GM19025 (cell line): ENCODE measurements at regions not wholly inside any gene's neighbourhood (a gene's known extent, or its start where the extent isn't known, plus 50 kb on each side); places are given as distances from the start of the nearest gene placed in this dataset.

Experiments used
- ATAC-seq: cut with Tn5 transposase; IDR thresholded peaks from one replicate; pipeline ENCODE4 v1.9.1; 2021; ENCODE audit warnings: mild to moderate bottlenecking, low read depth, moderate library complexity; ENCODE audit not compliant: unreplicated experiment

DNA sequence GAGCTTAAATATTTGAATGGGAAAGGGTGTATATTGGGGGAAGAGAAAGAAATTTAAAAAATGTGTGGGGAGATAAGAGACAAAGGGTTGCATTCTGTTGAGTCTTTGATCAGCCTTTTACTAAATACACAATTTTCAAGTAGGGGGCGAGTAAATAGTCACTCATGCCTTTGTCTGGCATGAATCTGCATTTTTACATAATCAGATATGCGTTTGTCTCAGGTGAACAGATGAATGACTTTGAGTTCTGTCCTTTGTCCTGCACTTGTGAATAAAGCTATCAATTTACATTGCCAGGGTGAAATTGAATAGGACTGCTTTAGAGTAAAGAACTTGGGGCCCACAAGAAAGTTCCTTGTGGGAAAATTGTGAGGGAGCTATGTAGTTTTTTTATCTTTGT lies 523.6 kb upstream of the LUZP2 start:
- ATAC-seq, result no peak

DNA sequence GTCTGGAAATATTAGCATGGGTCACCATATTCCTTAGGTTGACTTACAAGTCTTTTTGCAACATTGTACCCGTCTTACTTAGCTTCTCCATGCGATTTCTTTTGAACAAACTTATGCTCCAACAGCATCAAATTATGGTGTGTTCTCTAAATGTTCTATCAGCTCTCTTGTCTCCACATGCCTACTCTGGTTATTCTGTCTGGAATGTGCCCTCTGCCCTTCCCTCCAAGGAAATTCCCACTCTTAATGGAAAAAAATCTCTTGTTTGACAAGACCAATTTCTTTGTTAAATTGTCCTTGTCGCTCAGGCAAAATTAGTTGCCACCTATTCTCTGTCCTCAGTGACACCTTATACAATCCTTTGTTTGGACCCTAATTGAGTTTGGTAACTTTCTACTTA lies 522.8 kb upstream of the LUZP2 start:
- no peak for ATAC-seq

DNA sequence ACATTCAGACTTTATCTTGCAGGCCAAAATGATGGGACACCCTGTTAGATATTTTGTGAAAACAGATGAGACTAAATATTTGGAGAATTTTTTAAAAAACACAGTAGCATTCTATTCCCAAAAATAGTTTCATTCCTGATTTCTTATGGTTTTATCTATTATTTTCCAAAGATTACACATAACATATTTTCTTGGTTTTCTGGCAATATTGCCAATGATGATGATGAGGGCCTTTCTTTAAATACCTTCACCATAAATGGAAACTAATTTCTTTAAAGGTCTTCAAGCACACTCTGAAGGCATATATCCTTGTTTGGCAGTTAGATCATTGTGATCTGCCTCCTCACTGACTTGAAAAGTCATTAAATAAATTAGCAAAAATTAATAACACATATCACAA lies 522.3 kb upstream of the LUZP2 start:
- no peak for ATAC-seq

DNA sequence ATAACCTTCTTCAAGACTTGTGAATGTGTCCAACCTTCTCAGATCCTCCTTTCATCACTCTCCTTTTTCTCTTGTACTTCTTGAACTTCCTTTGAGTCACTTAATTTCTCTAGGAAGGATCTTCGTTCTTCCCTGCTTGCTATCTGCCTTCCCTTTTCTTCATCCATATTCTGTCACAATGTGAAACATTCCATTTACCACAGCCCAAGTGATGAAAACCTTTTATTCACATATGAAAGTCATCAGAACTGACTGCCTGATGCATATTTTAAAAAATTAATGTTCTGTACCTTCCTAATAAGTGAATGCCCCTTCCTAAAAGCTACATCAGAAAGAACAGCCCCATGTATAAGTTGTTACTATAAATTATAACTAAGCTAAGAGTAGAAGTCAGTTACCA lies 520.4 kb upstream of the LUZP2 start:
- no peak for ATAC-seq

DNA sequence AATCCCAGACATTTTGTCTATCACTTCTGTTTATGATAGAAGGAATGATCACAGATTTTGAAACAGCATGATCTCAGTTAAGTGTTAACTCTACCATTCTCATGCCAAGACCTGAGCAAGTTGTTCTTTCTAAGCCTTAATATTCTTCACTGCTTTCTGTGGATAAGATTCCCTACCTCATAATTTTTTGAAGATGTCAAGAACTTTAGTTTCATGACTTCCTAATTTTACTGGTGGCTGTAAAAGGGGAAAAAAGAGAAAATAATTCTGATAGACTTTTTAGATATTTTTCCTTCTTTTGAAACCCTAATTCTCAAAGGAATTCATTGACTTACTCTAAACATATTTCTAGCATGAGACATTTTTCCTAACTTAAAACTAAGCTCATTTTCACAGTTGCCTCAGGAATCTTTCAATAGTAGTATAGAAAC lies 520.0 kb upstream of the LUZP2 start:
- ATAC-seq, result no peak

DNA sequence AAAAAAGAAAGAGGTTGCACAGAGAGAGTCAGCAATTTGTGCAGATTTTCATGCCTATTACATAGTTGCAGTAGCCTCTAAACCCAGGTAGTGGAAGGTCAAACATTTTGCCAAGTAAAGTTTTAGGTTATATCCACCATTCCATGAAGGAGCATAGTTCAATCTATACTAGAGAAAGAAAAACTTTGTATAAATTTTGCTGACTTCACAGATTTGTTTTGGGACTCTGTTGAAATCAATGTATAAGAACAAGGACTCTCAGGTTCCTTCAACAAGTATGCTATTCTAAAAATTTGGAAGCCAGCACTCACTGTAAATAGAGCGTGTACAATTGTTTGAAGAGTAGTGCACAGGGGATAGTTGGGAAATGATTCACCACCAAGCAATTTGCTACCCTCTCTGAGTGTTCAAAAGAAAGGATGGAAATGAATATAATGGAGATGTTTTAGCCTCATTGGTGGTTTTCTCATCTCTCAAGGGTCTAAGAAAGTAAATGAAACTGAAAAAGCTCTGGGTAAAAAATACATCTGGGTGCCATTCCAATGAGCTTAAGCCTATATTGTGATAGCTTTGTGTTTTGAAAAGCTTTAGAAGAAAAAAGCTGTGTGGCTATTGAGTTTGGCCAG lies 508.4 kb upstream of the LUZP2 start:
- ATAC-seq, result no peak

DNA sequence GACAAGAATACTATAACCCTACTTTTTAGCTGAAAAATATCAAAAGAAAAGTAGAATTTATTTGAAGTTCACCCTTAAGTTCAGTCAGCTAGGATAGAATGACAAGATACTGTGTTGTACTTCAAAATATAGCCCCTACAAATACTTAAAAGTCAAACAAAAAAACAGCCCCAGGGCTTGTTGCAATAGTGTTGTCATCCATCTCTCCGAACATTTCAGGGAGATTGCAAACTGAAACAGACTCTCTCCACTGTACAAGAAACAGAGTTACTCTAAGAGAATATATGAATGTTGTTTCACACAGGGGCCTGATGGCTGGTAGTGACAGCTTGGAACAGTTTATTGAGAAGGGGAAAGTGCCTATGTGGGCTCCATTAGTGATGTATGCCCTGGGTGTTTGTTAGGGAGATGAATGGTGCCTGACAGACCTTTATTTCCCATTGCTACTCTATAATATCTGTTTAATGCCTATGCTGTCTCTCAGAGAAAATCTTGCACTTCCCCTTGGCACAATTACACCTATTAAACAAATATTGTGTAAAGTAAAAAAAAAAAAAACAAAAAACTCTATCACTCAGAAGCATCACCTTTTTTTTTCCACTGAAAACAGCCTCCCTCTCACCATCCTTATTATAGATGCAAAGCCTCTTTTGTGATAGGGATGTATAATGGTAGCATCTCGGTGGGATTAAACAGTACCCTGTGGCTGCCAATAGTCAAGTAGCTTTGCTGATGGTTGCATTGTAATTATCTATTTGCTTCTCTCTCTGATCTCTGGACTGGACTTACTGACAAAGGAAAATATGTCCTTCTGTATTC lies 506.3 kb upstream of the LUZP2 start:
- no peak for ATAC-seq

DNA sequence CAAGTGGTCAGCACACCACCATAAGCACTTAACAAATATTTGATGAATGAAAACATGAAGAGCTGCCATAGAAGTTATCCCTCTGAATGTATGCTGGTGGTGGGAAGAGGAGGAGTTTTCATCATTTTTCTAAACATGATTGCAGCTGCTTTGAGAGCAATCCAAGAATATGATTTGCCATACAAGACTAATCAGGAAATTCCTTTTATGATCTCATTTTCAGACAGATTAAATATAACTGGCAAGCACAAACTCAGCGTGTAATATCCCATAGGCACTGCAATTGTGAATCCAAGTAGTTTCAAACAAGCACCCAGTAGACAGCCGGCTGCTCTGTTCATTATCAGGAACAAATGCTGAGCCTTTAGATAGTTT lies 505.7 kb upstream of the LUZP2 start:
- ATAC-seq, result no peak

DNA sequence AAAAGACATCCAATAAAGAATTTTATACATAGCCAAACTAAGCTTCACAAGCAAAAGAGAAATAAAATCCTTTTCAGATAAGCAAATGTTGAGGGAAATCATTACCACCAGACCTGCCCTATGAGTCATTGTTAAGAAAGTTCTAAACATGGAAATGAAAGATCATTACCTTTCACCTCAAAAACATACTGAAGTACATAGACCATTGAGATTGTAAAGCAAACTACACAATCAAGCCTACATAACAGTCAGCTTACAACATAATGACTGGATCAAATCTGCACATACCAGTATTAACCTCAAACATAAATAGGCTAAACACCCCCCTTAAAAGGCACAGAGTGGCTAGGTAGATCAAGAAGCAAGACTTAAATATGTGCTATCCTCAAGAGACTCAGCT lies 501.0 kb upstream of the LUZP2 start:
- no peak for ATAC-seq

DNA sequence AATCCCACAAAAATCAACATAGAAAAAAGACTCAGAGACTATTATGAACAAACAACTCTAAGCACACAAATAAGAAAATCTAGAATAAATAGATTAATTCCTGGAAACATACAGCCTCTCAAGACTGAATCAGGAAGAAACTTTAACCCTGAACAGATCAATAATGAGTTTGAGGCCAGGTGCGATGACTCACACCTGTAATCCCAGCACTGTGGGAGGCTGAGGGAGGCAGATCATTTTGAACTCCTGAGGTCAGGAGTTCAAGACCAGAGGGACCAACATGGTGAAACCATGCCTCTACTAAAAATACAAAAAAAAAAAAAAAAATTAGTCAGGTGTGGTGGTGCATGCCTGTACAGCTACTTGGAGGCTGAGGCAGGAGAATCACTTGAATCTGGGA lies 499.5 kb upstream of the LUZP2 start:
- no peak for ATAC-seq

DNA sequence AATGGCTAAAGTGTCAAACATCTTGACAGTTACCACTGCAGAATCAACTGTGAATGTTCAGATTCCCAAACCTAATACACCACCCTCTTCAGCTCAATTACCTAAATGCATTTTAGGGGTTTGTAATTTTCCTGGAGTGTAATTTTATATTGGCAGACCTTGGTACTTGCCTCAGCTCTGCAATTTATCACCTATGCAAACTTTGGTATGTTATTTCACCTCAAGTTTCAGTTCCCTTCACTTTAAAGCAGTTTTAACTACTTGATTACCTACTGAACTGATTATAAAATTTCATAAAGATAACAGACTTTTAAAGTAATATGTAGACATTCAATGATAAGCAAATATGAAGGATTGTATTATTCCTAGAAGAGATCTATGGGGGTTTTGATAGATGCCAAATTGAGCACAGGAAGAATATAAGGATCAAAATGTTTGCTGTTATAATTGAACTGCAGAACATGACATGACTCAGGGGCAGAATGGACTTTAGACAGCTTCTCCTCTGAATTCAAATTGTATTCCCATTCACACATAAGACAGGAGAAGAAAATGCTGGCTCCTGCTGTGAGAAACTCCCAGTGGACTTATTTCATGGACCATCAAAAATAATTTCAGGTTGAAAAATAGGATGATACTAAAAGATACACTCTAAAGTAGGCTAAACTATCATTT lies 491.5 kb upstream of the LUZP2 start:
- ATAC-seq, result no peak

DNA sequence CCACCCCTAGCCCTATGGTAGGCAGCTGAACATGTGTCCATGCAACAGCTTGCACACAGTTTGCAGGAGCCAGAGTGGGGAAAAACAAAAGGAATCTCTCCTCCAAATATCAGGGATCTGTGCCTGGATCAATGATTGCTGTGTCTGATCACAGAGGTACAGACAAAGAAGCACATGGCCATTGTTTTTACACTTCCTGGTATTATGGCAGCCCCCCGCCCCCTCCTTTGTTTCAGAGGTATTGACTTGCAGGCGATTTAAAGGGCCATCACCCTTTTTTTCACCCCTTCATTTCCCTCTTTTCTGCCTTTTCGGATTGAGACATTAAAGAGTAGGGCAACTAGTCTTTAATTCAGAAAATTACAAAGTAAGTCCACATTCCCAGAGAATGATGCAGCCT lies 453.0 kb upstream of the LUZP2 start:
- no peak for ATAC-seq

DNA sequence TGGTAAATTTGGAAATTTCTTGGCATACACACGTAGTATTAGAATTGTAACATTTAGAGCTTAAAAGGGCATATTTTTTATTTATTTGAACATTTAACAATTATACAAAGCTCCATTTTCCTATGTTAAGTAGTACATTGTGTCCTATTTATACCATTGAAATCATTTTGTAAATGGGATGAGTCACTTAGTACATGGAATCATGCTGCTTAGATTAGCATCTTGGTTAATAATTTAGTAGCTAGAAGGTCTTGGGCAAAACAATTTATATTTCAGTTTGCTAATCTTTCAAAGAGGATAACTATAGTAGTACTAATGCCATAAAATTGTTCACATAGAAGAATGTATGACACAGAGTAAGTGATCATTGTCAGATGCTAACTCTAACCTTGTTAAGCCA lies 450.1 kb upstream of the LUZP2 start:
- ATAC-seq, result no peak

DNA sequence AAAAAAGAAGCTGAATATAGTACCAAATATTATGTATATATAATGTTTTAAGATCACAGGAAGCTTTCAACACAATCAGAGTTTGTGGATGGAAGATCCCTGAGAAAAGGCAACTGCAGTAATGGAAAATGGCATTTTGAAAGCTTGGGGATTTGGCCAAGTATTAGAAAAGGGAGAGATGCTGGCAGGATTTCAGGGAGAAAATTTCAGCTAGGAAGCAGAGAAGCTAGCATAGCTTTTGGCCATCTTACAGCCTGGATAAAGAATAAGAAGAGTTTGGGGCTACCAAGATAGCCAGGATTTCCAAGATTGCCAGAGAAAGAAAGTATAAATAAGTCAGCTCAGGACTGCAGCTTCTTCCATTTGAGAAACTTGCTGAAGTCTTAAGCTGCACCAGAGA lies 440.8 kb upstream of the LUZP2 start:
- no peak for ATAC-seq

DNA sequence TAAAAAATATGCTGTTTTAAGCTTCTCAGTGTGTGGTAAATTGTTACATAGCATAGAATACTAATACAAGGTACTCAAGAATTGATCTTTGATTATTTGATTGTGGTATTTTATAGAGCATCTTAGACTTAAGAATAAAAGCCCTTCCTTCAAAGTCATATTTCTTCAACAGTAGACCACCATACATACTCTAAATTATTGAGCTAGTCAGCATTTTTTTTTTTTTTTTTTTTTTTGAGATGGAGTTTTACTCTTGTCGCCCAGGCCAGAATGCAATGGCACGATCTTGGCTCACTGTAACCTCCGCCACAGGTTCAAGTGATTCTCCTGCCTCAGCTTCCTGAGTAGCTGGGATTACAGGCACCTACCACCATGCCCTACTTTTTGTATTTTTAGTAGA lies 436.7 kb upstream of the LUZP2 start:
- no peak for ATAC-seq

DNA sequence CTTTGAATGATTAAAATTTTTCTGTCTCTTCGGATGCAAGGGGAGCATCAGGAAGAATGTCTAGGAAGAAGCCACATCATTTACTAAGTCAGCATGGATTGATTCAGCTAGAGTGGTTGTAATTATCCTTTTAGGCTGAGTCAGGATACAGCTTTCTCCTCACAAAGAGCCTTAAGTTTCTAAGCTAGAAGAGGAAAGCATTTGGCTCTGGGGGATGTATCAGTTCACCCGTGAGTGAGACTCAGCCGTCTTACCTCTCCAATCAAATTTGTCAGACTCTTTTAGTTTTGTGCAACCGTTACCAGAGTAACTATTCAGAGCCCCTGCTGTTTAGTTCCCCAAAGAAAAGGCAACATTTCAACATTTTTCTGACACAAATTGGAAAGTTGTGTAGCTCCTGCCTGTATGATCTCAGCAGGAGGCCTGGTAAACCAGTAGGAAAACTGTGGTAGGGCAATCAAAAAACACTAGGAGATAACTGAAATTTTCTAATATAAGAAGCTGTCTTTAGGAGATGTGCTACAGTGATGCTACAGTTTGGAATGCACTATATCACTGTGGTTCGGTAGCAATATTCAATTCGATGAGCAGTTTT lies 432.4 kb upstream of the LUZP2 start:
- ATAC-seq, result no peak

DNA sequence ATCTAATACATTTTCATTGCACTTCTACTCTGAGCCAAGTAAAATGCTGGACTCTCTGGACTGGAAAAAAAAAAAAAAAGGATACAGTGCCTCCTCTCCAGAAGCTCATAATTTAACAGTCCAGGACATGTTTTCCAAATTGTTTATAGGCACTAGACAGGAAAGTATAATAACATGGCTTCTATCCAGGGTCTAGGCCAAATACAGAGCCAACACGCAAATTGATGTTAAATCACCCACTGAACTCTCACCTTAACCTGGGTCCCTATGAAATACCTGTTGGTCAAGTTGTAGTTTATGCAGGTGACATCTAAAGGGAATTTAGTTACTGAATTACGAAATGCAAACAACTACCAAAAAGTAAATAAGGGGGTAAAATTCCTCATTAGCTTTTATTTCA lies 428.7 kb upstream of the LUZP2 start:
- ATAC-seq, result no peak

DNA sequence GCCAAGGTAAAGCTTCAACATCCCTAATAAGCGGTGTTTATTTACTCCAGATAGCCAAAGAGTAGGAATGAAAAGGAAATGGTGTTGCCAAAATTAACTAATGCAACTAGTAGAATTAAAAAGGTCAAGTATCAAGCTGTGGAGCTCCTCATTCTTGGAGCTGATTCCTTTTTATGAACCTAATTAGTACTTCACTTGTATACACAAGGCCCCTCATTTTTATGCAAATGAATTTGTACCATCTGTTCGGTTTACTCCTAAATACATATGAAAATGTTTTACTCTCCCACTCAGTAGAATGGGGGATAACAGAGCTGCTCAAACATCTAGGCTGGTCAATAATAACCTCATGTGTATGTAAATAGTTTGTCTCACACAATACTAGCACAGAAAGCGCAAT lies 426.4 kb upstream of the LUZP2 start:
- no peak for ATAC-seq

DNA sequence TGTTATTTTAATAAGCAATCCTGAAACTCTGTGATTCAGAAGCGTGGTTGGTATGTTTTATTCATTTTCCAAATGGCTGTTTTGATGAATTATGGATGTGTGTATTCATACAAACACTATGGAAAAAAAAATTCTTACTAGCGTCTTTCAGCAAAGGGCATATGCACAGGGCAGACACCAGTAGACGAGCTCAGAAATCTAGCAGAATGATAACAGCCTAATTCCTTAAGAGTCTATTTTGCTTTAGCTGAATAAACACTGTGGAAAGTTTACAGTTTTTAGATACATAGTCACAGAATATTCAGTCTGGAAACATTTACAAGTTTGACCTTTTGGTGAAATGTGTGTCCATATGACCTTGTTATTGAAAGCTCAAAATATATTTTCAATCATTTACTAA lies 418.8 kb upstream of the LUZP2 start:
- no peak for ATAC-seq

DNA sequence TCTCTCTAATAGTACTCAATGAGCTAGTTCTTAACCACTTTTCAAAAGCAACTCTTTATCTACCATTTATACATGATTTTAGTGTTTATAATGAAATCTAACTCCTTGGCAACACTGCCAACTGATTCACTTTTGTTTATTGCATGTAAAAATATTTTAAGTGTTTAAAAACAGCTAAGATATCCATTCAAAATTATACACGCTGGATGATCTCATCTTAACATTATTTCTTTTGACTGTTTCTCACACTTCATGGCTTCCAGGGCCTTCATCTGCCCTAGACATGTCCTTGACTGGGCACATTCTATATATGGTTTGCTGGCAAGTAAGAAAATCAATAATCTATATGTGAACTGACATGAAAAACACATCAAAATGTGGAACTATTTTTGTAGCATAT lies 414.6 kb upstream of the LUZP2 start:
- no peak for ATAC-seq

DNA sequence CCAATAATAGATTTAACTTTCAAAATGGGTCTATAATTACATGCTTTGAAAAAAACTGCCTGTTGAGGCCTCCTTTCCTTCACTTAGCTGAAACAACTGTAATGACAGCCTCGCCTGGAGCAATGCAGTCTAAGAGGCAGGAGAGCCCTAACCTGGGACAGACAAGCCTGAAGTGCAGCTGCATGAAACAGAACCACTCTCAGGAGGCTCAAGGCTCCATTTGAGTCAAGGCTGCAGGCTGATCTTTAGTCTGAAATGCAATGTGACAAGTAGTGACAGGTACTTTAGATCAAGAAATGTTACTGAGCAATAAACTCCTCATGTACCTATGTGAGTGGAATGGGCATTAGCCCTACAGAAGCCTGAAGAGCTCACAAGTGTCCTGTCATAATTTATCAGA lies 414.0 kb upstream of the LUZP2 start:
- no peak for ATAC-seq

DNA sequence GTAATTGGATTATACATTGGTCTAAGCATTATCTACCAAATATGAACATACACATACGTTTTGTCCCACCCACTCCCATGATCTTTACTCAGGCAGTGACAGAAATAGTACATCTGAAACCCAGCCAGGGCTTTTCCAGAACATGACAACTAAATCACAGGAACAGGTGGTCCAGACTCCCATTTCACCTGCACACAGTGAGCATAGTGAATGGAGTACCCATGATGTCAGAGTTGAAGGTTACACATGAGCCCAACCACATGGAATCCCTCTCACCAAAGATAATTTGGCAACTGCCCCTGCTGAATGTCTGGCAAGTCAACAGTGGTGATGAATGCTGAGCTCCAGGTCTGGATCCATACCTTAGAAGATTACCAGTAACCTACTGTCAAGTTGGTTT lies 411.9 kb upstream of the LUZP2 start:
- no peak for ATAC-seq
